SH-SY5Y (cell line): ENCODE measurements at regions not wholly inside any gene's neighbourhood (a gene's known extent, or its start where the extent isn't known, plus 50 kb on each side); places are given as distances from the start of the nearest gene placed in this dataset.

Experiments used
- GATA2 ChIP-seq: IDR thresholded peaks from 2 replicates; pipeline ENCODE4 v1.6.1; 2011; ENCODE audit warnings: mild to moderate bottlenecking, low read depth, low read length
- GATA3 ChIP-seq: IDR thresholded peaks from 2 replicates; pipeline ENCODE4 v1.6.1; 2011; ENCODE audit warnings: low read depth, mild to moderate bottlenecking, low read length, moderate library complexity

DNA sequence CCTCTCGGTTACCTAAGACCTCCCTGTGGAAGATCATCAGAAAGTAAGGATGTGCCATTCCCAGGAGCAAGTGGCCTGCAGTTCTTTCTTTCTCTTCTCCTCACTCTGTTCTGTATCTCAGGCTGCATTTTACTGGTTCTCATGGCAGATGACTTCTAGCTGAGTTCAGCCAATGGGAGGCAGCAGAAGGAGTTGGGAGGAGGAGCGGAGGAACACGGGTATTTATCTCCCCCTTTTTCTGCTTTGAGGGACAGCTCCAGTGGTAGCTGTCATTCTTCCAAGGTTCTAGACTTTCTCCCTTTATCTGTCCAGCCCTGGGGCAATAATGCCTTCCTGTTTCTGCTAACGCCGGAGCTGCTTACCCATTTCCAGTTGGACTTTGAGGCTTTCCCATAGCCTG, 339.9 kb downstream of the NR2F2 start:
- TF ChIP-seq GATA2 (no peak), GATA3 (no peak)
